SK-N-SH (cell line): ENCODE measurements at regions not wholly inside any gene's neighbourhood (a gene's known extent, or its start where the extent isn't known, plus 50 kb on each side); places are given as distances from the start of the nearest gene placed in this dataset.

Experiments
- CTCF ChIA-PET: fragments of 300-600, 350-600 bp; formaldehyde crosslinking; extraction: SDS; loops from one replicate; lab custom pipeline; 2021; lab: Yijun Ruan, JAX
- POLR2A ChIA-PET: fragments of 350-600 bp; sonication (Branson Sonifier 250); formaldehyde crosslinking; extraction: SDS; loops from one replicate; lab custom pipeline; 2020; ENCODE audit warnings: antibody characterized with exemption, inconsistent platforms; lab: Yijun Ruan, JAX
- DNase-seq: peaks from one replicate; pipeline ENCODE4 v3.0.0; 2012
- H2AFZ ChIP-seq: fragments of 200-600 bp; sonication (generic); 2 replicates; pipeline ENCODE4 v1.8.1; 2016; ENCODE audit warnings: antibody characterized with exemption, mild to moderate bottlenecking, low read depth
- H3F3A ChIP-seq: fragments of 200-600 bp; sonication (generic); replicated peaks from 2 replicates; pipeline ENCODE3; 2016; ENCODE audit warnings: antibody characterized with exemption, mild to moderate bottlenecking; ENCODE audit not compliant: insufficient read depth
- H3K27ac ChIP-seq, 2 experiments: fragments of 200-500 bp in 1 of 2; fragments of 200-600 bp in 1 of 2; sonication (Bioruptor generic) in 1 of 2; sonication (generic), shearing (Covaris generic) in 1 of 2; 2 replicates each; pipeline versions ENCODE4 v1.5.1 to v1.6.1; 2014 to 2016; ENCODE audit warnings: low read depth in 2 of 2, inconsistent platforms in 1 of 2, low read length in 1 of 2, mild to moderate bottlenecking in 1 of 2, mixed read lengths in 1 of 2
- H3K27me3 ChIP-seq: fragments of 200-600 bp; sonication (generic), shearing (Covaris generic); 2 replicates; pipeline ENCODE4 v1.6.1; 2016; ENCODE audit warnings: mixed run types; ENCODE audit not compliant: insufficient read depth
- H3K36me3 ChIP-seq, 2 experiments: fragments of 200-500 bp in 1 of 2; fragments of 200-600 bp in 1 of 2; sonication (Bioruptor generic) in 1 of 2; sonication (generic) in 1 of 2; replicated peaks in 1 of 2; 2 replicates each; pipeline versions ENCODE3 to v1.5.1; 2014 to 2016; ENCODE audit warnings: low read length in 1 of 2, mild to moderate bottlenecking in 1 of 2; ENCODE audit not compliant: insufficient read depth in 2 of 2, control insufficient read depth in 1 of 2
- H3K4me1 ChIP-seq, 2 experiments: fragments of 200-500 bp in 1 of 2; fragments of 200-600 bp in 1 of 2; sonication (Bioruptor generic) in 1 of 2; sonication (generic), shearing (Covaris generic) in 1 of 2; 2 replicates each; pipeline versions ENCODE4 v1.5.1 to v1.6.1; 2014 to 2016; ENCODE audit warnings: low read depth in 1 of 2, low read length in 1 of 2, mixed run types in 1 of 2; ENCODE audit not compliant: insufficient read depth in 2 of 2, control insufficient read depth in 1 of 2
- H3K4me2 ChIP-seq: fragments of 200-600 bp; sonication (generic), shearing (Covaris generic); 2 replicates; pipeline ENCODE4 v1.6.1; 2017; ENCODE audit warnings: mixed run types
- H3K4me3 ChIP-seq, 2 experiments: fragments of 200-500 bp in 1 of 2; fragments of 200-600 bp in 1 of 2; sonication (Bioruptor generic) in 1 of 2; sonication (generic), shearing (Covaris generic) in 1 of 2; 2 replicates each; pipeline versions ENCODE4 v1.5.1 to v1.8.1; 2014 to 2016; ENCODE audit warnings: low read depth in 2 of 2, inconsistent platforms in 1 of 2, low read length in 1 of 2, mild to moderate bottlenecking in 1 of 2, mixed read lengths in 1 of 2, moderate library complexity in 1 of 2
- H3K79me2 ChIP-seq: fragments of 200-600 bp; sonication (generic); 2 replicates; pipeline ENCODE4 v1.8.1; 2017; ENCODE audit warnings: mild to moderate bottlenecking; ENCODE audit not compliant: insufficient read depth
- H3K9ac ChIP-seq: fragments of 200-600 bp; sonication (generic); 2 replicates; pipeline ENCODE4 v1.6.1; 2017; ENCODE audit warnings: mixed run types
- H3K9me2 ChIP-seq: fragments of 200-600 bp; sonication (generic); 2 replicates; pipeline ENCODE4 v1.6.1; 2017; ENCODE audit warnings: mixed run types
- H3K9me3 ChIP-seq: fragments of 200-600 bp; sonication (generic); 2 replicates; pipeline ENCODE4 v1.6.1; 2017; ENCODE audit warnings: mixed run types, mild to moderate bottlenecking, moderate library complexity
- H4K20me1 ChIP-seq: fragments of 200-600 bp; sonication (generic); 2 replicates; pipeline ENCODE4 v1.6.1; 2017; ENCODE audit warnings: mild to moderate bottlenecking, mixed run types; ENCODE audit not compliant: insufficient read depth
- CTCF ChIP-seq: fragments of 200-600 bp; sonication (generic); IDR thresholded peaks from 2 replicates; pipeline ENCODE4 v1.6.1; 2017; ENCODE audit warnings: antibody characterized with exemption, mild to moderate bottlenecking, moderate library complexity
- ELF1 ChIP-seq: IDR thresholded peaks from 2 replicates; pipeline ENCODE4 v1.4.0; 2012
- FOXJ3 ChIP-seq: sonication (generic); formaldehyde crosslinking; IDR thresholded peaks from 2 replicates; pipeline ENCODE4 v1.5.1; 2020; ENCODE audit warnings: mild to moderate bottlenecking, missing genetic modification reagents
- GATA2 ChIP-seq: sonication (generic); formaldehyde crosslinking; IDR thresholded peaks from 2 replicates; pipeline ENCODE4 v1.5.0; 2020; ENCODE audit warnings: mild to moderate bottlenecking, missing genetic modification reagents
- MEF2A ChIP-seq: IDR thresholded peaks from 2 replicates; pipeline ENCODE4 v1.4.0; 2012; ENCODE audit warnings: low read depth, borderline replicate concordance
- NRF1 ChIP-seq: IDR thresholded peaks from 2 replicates; pipeline ENCODE4 v1.6.1; 2012; ENCODE audit warnings: low read depth, mild to moderate bottlenecking, low read length
- POLR2AphosphoS5 ChIP-seq: IDR thresholded peaks from 2 replicates; pipeline ENCODE4 v1.6.1; 2012; ENCODE audit warnings: low read depth, low read length
- RFX5 ChIP-seq: IDR thresholded peaks from 2 replicates; pipeline ENCODE4 v1.6.1; 2012; ENCODE audit warnings: mild to moderate bottlenecking, improper control_type of control experiment, low read length
- SIN3A ChIP-seq: IDR thresholded peaks from 2 replicates; pipeline ENCODE4 v1.6.1; 2012; ENCODE audit warnings: low read depth, mild to moderate bottlenecking, low read length, moderate library complexity, borderline replicate concordance
- TCF12 ChIP-seq: IDR thresholded peaks from 2 replicates; pipeline ENCODE4 v1.4.0; 2012
- WGBS: methylation state at CpG from one replicate; pipeline ENCODE4 v1.1.6; 2017; ENCODE audit warnings: low lambda C conversion rate; 5-methylcytosine and 5-hydroxymethylcytosine counted together
- TF ChIP-seq, protein P1 (sequence below): IDR thresholded peaks from 2 replicates; pipeline ENCODE4 v1.4.0; 2012; ENCODE audit warnings: low read depth
- TF ChIP-seq, protein P2 (sequence below): IDR thresholded peaks from 2 replicates; pipeline ENCODE4; 2012

DNA sequence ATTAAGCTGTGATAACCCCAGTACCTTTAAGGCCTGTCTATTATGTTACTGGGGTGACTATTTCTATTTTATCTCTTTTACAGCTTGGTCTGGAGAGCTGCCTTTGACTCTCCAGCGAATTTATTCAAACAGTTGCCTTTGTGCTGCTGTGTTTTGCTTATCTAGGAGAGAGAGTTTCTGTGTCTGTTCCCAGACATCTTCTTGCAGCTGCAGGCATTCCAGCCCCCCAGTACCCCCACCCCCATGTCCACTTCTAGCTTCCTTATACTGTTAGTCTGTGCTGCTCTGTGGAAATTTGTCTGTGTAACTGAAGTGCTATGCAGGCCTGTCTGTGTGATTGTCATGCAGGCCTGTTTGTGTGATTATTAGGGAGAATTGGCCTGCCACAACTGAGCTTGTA, 713.7 kb upstream of the SEMA6D start:
- CTCF ChIA-PET, result interaction anchor here (1.4 kb wide), 1 partner anchor 24 kb away, joined by 4 read pairs; no protein-coding TSS in a partner anchor
- no peaks in the 10 kb centered on the region for H3F3A ChIP-seq
- DNase-seq, result peak; percentile 15
- no peaks in the 10 kb centered on the region for H4K20me1 ChIP-seq
- H3K79me2 ChIP-seq, result no peaks in the 10 kb centered on the region
- H3K9me3 ChIP-seq, result peaks cover 4% of the 10 kb centered on the region; the same call in 1 of the 2 replicates
- peak overlapping the region in 1 of 2 experiments; percentile 69; a peak in 2 of 4 replicates for H3K27ac ChIP-seq
- H3K9ac ChIP-seq, result no peak overlapping the region
- H2AFZ ChIP-seq, result no peak overlapping the region
- POLR2A ChIA-PET, result no interaction called here
- TF ChIP-seq RFX5 (no peak), GATA2 (CRISPR knock-in tag) (peak; percentile 54)
- no peaks in the 10 kb centered on the region for H3K36me3 ChIP-seq
- no peaks in the 10 kb centered on the region for H3K27me3 ChIP-seq
- H3K9me2 ChIP-seq, result no peaks in the 10 kb centered on the region
- WGBS, result 0% methylated on average over 1 of the region's 1 CpG
- H3K4me1 ChIP-seq, result no peaks in the 10 kb centered on the region
- no peak overlapping the region for H3K4me3 ChIP-seq
- no peak overlapping the region for H3K4me2 ChIP-seq

GRCh38 chr15:47013446-47013845, 703.9 kb upstream of the SEMA6D start:
- peaks cover 3% of the 10 kb centered on the region; the same call in 1 of the 2 replicates for H3K9me3 ChIP-seq
- no peak overlapping the region for H3K4me3 ChIP-seq
- no peak overlapping the region for H3K4me2 ChIP-seq
- H3K27me3 ChIP-seq, result no peaks in the 10 kb centered on the region
- no peak overlapping the region for H2AFZ ChIP-seq
- CTCF ChIA-PET, result no interaction called here
- no peaks in the 10 kb centered on the region for H3K79me2 ChIP-seq
- no peaks in the 10 kb centered on the region for H3K9me2 ChIP-seq
- no peak overlapping the region for H3K9ac ChIP-seq
- no peaks in the 10 kb centered on the region for H3F3A ChIP-seq
- no peaks in the 10 kb centered on the region for H4K20me1 ChIP-seq
- no peaks in the 10 kb centered on the region for H3K36me3 ChIP-seq
- TF ChIP-seq FOXJ3 (CRISPR knock-in tag) (no peak), CTCF (no peak), TCF12 (no peak), SIN3A (no peak), NRF1 (no peak), MEF2A (no peak), GATA2 (CRISPR knock-in tag) (no peak), POLR2AphosphoS5 (no peak), ELF1 (no peak)
- TF ChIP-seq, protein P1, sequence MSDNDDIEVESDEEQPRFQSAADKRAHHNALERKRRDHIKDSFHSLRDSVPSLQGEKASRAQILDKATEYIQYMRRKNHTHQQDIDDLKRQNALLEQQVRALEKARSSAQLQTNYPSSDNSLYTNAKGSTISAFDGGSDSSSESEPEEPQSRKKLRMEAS, result no peak
- TF ChIP-seq, protein P2, sequence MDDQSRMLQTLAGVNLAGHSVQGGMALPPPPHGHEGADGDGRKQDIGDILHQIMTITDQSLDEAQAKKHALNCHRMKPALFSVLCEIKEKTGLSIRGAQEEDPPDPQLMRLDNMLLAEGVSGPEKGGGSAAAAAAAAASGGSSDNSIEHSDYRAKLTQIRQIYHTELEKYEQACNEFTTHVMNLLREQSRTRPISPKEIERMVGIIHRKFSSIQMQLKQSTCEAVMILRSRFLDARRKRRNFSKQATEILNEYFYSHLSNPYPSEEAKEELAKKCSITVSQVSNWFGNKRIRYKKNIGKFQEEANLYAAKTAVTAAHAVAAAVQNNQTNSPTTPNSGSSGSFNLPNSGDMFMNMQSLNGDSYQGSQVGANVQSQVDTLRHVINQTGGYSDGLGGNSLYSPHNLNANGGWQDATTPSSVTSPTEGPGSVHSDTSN, result no peak
- DNase-seq, result no peak
- POLR2A ChIA-PET, result no interaction called here
- H3K4me1 ChIP-seq, result no peaks in the 10 kb centered on the region
- no peak overlapping the region for H3K27ac ChIP-seq
